ENCODE measurements at regions not wholly inside any gene's neighbourhood (a gene's known extent, or its start where the extent isn't known, plus 50 kb on each side); places are given as distances from the start of the nearest gene placed in this dataset.
A peak's percentile ranks its signal among the peaks of the same experiment; 100 is the strongest.

- intact Hi-C loops (cut with DNase I) = no loop called here
- Histone ChIP-seq H3K27me3 (peaks cover 0 to 9% (median 0%) of the 10 kb centered on the region in 7 donors), H3K36me3 (no peaks in the 10 kb centered on the region), H3K9me3 (no peaks in the 10 kb centered on the region), H3K27ac (no peak overlapping the region), H3K4me1 (no peaks in the 10 kb centered on the region), H3K4me3 (no peak overlapping the region)
- no peak for DNase-seq
- no peak for ATAC-seq
- TF ChIP-seq, protein P1, sequence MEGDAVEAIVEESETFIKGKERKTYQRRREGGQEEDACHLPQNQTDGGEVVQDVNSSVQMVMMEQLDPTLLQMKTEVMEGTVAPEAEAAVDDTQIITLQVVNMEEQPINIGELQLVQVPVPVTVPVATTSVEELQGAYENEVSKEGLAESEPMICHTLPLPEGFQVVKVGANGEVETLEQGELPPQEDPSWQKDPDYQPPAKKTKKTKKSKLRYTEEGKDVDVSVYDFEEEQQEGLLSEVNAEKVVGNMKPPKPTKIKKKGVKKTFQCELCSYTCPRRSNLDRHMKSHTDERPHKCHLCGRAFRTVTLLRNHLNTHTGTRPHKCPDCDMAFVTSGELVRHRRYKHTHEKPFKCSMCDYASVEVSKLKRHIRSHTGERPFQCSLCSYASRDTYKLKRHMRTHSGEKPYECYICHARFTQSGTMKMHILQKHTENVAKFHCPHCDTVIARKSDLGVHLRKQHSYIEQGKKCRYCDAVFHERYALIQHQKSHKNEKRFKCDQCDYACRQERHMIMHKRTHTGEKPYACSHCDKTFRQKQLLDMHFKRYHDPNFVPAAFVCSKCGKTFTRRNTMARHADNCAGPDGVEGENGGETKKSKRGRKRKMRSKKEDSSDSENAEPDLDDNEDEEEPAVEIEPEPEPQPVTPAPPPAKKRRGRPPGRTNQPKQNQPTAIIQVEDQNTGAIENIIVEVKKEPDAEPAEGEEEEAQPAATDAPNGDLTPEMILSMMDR (IDR thresholded peaks at IDR 0.05) = no peak
Measured at GRCh38 chr18:57961411-57961810, 82.6 kb upstream of the NEDD4L start.

DNA sequence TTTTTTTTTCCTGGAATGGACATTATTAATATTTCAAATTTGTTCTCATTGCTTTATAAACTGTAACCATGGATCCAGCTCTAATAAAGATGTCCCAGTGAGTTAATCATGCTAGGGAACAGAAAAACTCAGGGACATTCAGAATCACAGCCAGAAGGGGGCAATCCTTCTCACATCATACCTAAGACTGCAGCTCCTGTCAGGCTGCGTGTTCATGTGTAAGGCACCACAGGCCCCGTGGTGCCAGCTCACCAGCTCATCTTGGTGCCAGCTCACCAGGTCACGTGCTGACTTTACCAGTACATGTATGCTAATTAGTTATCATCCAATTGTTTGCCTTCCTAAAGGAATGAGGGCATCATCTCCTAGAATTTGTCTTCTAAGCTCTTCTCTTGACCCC lies 84.7 kb upstream of the NEDD4L start:
- intact Hi-C loops (cut with DNase I) = no loop called here
- Histone ChIP-seq H3K9me3 (no peaks in the 10 kb centered on the region), H3K36me3 (no peaks in the 10 kb centered on the region), H3K4me3 (no peak overlapping the region), H3K4me1 (no peaks in the 10 kb centered on the region), H3K27ac (no peak overlapping the region), H3K27me3 (peaks cover 0 to 15% (median 7%) of the 10 kb centered on the region in 7 donors)
- DNase-seq = no peak
- 19 to 25% methylated on average over 3 of the region's 3 CpGs for WGBS, 2 donors
- TF ChIP-seq, protein P1 (IDR thresholded peaks at IDR 0.05) = peak in 5 of 9 donors; percentile 22 to 39 (median 30)
- no peak for ATAC-seq

DNA sequence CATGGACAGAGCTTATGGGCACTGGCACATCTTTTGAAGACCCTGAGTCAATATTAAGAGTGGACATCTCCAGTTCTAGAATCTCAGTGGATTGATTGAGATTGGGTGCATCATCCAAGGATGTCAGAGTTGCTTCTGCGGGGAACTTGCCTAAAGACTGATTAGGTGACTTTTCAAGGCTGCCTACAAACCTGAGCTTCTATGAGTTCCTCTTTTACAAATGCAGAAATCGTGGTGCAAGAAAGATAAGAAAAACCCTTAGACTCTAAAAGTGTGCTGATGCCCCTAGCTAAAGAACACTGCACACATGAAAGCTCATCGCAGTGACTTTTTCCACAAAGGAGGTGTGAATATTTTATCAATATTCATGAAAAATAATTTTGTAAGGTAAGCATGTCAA lies 86.8 kb upstream of the NEDD4L start:
- ATAC-seq (no peak), DNase-seq (no peak)
- TF ChIP-seq, protein P1 (IDR thresholded peaks at IDR 0.05) = no peak
- no peaks in the 10 kb centered on the region for H3K9me3 ChIP-seq
- no peak overlapping the region for H3K4me3 ChIP-seq
- H3K27me3 ChIP-seq = peaks cover 0 to 14% (median 7%) of the 10 kb centered on the region in 7 donors
- no peaks in the 10 kb centered on the region for H3K4me1 ChIP-seq
- H3K27ac ChIP-seq = no peak overlapping the region
- WGBS, 2 donors = 80 to 83% methylated on average over 3 of the region's 3 CpGs
- intact Hi-C loops (cut with DNase I) = no loop called here
- H3K36me3 ChIP-seq = no peaks in the 10 kb centered on the region

DNA sequence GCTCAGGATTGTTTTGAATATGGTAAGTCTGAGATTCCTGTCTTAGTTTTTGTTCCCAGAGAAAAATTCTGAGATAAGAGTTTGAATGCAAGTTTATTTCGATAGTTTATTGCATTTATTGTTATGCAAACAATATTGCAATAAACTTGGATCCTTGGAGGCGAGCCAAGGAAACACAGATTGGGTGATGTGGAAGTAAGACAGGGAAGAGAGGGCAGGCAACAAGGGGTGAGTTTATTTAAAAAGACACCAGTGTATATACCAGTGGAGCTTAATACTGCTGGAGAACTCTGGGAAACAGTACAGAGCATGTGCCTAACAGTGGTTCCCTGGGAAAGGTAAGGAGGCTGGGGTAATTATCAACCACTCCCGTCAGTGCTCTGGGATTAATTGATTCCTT lies 87.5 kb upstream of the NEDD4L start:
- H3K4me3 ChIP-seq = no peak overlapping the region
- no peaks in the 10 kb centered on the region for H3K9me3 ChIP-seq
- peaks cover 0 to 14% (median 7%) of the 10 kb centered on the region in 7 donors for H3K27me3 ChIP-seq
- TF ChIP-seq, protein P1 (IDR thresholded peaks at IDR 0.05) = no peak
- no peaks in the 10 kb centered on the region for H3K36me3 ChIP-seq
- DNase-seq = no peak
- no peak overlapping the region for H3K27ac ChIP-seq
- H3K4me1 ChIP-seq = no peaks in the 10 kb centered on the region
- ATAC-seq = no peak
- intact Hi-C loops (cut with DNase I) = no loop called here
- WGBS, 2 donors = 74 to 86% methylated on average over 3 of the region's 3 CpGs

GRCh38 chr18:57954935-57955334 lies 89.1 kb upstream of the NEDD4L start:
- intact Hi-C loops (cut with DNase I) = no loop called here
- TF ChIP-seq, protein P1 (IDR thresholded peaks at IDR 0.05) = no peak
- DNase-seq (no peak), ATAC-seq (no peak)
- H3K4me3 ChIP-seq = no peak overlapping the region
- WGBS, 2 donors = 74 to 78% methylated on average over 4 of the region's 4 CpGs
- no peaks in the 10 kb centered on the region for H3K36me3 ChIP-seq
- H3K27ac ChIP-seq = no peak overlapping the region
- H3K9me3 ChIP-seq = no peaks in the 10 kb centered on the region
- no peaks in the 10 kb centered on the region for H3K4me1 ChIP-seq
- H3K27me3 ChIP-seq = peaks cover 0 to 14% (median 7%) of the 10 kb centered on the region in 7 donors

Measured in heart right ventricle (tissue), 16 donors.